GM23338 (cell line): ENCODE measurements at regions not wholly inside any gene's neighbourhood (a gene's known extent, or its start where the extent isn't known, plus 50 kb on each side); places are given as distances from the start of the nearest gene placed in this dataset.

Experiments
- ATAC-seq: fragments of 200-7000 bp; cut with Tn5 transposase; 3 replicates; pipeline ENCODE4 v1.9.1; 2020
- DNase-seq: peaks from one replicate; pipeline ENCODE4 v3.0.0-alpha.2; 2015; ENCODE audit warnings: low spot score
- H2AFZ ChIP-seq: fragments of 200-600 bp; sonication (generic); 2 replicates; pipeline ENCODE4 v1.8.0; 2016; ENCODE audit warnings: antibody characterized with exemption, mild to moderate bottlenecking, moderate library complexity
- H3F3A ChIP-seq: fragments of 200-600 bp; sonication (generic); replicated peaks from 2 replicates; pipeline ENCODE4 v1.8.0; 2017; ENCODE audit warnings: antibody characterized with exemption, mixed run types, low read depth
- H3K27ac ChIP-seq: fragments of 200-600 bp; sonication (generic); 2 replicates; pipeline ENCODE4 v1.6.1; 2016; ENCODE audit warnings: low read depth
- H3K27me3 ChIP-seq: fragments of 200-600 bp; sonication (generic); 2 replicates; pipeline ENCODE4 v1.8.0; 2016; ENCODE audit warnings: mild to moderate bottlenecking, mixed run types, moderate library complexity; ENCODE audit not compliant: insufficient read depth
- H3K36me3 ChIP-seq: fragments of 200-600 bp; sonication (generic); 2 replicates; pipeline ENCODE4 v1.8.0; 2016; ENCODE audit warnings: mild to moderate bottlenecking; ENCODE audit not compliant: insufficient read depth
- H3K4me1 ChIP-seq: fragments of 200-600 bp; sonication (generic); 2 replicates; pipeline ENCODE4 v1.8.0; 2016; ENCODE audit warnings: mild to moderate bottlenecking, moderate library complexity; ENCODE audit not compliant: insufficient read depth
- H3K4me2 ChIP-seq: fragments of 200-600 bp; sonication (generic); 2 replicates; pipeline ENCODE4 v1.7.1; 2017; ENCODE audit warnings: mixed run types
- H3K4me3 ChIP-seq: fragments of 200-600 bp; sonication (generic); 2 replicates; pipeline ENCODE4 v1.6.1; 2016; ENCODE audit warnings: mixed run types
- H3K79me2 ChIP-seq: fragments of 200-600 bp; sonication (generic); replicated peaks from 2 replicates; pipeline ENCODE4 v1.8.0; 2017; ENCODE audit warnings: mild to moderate bottlenecking; ENCODE audit not compliant: insufficient read depth
- H3K9me2 ChIP-seq: fragments of 200-600 bp; sonication (generic); 2 replicates; pipeline ENCODE4 v1.8.0; 2017; ENCODE audit not compliant: insufficient read depth
- H4K20me1 ChIP-seq: fragments of 200-600 bp; sonication (generic); replicated peaks from 2 replicates; pipeline ENCODE4 v1.8.0; 2017; ENCODE audit warnings: mild to moderate bottlenecking; ENCODE audit not compliant: insufficient read depth
- H3K27ac Mint-ChIP-seq: 2 replicates; pipeline ENCODE4 v1.8.0; 2020; ENCODE audit warnings: inconsistent platforms, mild to moderate bottlenecking, moderate library complexity, mixed read lengths
- H3K27me3 Mint-ChIP-seq: 3 replicates; pipeline ENCODE4 v1.8.0; 2022; ENCODE audit warnings: low read depth, mild to moderate bottlenecking, moderate library complexity, mixed read lengths, inconsistent platforms; ENCODE audit not compliant: insufficient read depth, poor library complexity
- H3K36me3 Mint-ChIP-seq: 3 replicates; pipeline ENCODE4 v1.8.0; 2021; ENCODE audit warnings: low read depth, mild to moderate bottlenecking, inconsistent platforms, moderate library complexity, mixed read lengths
- H3K4me1 Mint-ChIP-seq: 3 replicates; pipeline ENCODE4 v1.8.0; 2020; ENCODE audit warnings: mild to moderate bottlenecking, inconsistent platforms, mixed read lengths
- H3K4me3 Mint-ChIP-seq: 3 replicates; pipeline ENCODE4 v1.8.0; 2021; ENCODE audit warnings: moderate library complexity, mild to moderate bottlenecking, inconsistent platforms, mixed read lengths
- H3K9me3 Mint-ChIP-seq: 3 replicates; pipeline ENCODE4 v1.8.0; 2020; ENCODE audit warnings: moderate library complexity, mild to moderate bottlenecking, inconsistent platforms, mixed read lengths
- CREB1 ChIP-seq: fragments of 250-450 bp; sonication (Bioruptor Pico); IDR thresholded peaks from 2 replicates; pipeline ENCODE4 v1.5.0; 2020; ENCODE audit warnings: low read depth, mild to moderate bottlenecking, moderate library complexity
- EZH2 ChIP-seq: fragments of 200-600 bp; sonication (generic); IDR thresholded peaks from one replicate; pipeline ENCODE4 v1.8.0; 2017; ENCODE audit warnings: antibody characterized with exemption, mild to moderate bottlenecking, low read depth; ENCODE audit not compliant: unreplicated experiment
- EZH2phosphoT487 ChIP-seq: fragments of 200-600 bp; sonication (generic); IDR thresholded peaks from one replicate; pipeline ENCODE4 v1.8.1; 2018; ENCODE audit warnings: antibody characterized with exemption; ENCODE audit not compliant: unreplicated experiment
- JUNB ChIP-seq: IDR thresholded peaks from one replicate; pipeline ENCODE4 v1.6.1; 2016; ENCODE audit warnings: antibody characterized with exemption; ENCODE audit not compliant: unreplicated experiment
- POLR2AphosphoS5 ChIP-seq: IDR thresholded peaks from 2 replicates; pipeline ENCODE4 v1.6.1; 2016; ENCODE audit warnings: antibody characterized with exemption, low read depth
- STAT1 ChIP-seq: IDR thresholded peaks from one replicate; pipeline ENCODE4 v1.6.1; 2016; ENCODE audit warnings: antibody characterized with exemption; ENCODE audit not compliant: unreplicated experiment
- ZNF114 ChIP-seq: fragments of 250-450 bp; sonication (Bioruptor Pico); IDR thresholded peaks from 2 replicates; pipeline ENCODE4 v1.5.0; 2020; ENCODE audit warnings: mild to moderate bottlenecking, moderate library complexity
- TF ChIP-seq, protein P1 (sequence below): fragments of 250-450 bp; sonication (Bioruptor Pico); IDR thresholded peaks from 2 replicates; pipeline ENCODE4 v1.5.0; 2020; ENCODE audit warnings: mild to moderate bottlenecking, moderate library complexity
- TF ChIP-seq, protein P2 (sequence below): IDR thresholded peaks from 2 replicates; pipeline ENCODE4 v1.6.1; 2016; ENCODE audit warnings: antibody characterized with exemption

DNA sequence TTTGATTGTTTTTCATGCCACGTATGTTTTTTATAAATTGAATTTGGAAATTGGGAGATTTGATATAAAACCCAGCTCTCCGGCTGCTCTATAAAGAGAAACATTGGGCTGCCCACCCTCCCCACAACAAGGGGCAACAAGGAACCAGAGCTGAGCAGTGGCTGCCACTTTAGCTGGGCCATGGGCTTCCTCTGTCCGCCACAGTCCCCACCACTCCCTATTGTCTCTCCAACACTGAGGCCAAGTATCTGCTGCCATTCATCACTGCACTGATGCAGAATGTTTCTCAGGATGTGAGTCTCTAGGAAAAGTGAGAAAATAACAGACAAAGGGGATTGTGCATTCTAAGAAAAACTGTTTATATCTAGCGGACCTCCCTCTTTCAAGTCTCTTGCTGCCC is 106.8 kb downstream of the LITAF start:
- Mint-ChIP-seq H3K27me3 (peaks cover 14% of the 10 kb centered on the region), H3K27ac (no peak overlapping the region), H3K4me1 (no peaks in the 10 kb centered on the region), H3K9me3 (peaks cover 40% of the 10 kb centered on the region), H3K4me3 (no peak overlapping the region), H3K36me3 (peaks cover 21% of the 10 kb centered on the region)
- Histone ChIP-seq H3K36me3 (no peaks in the 10 kb centered on the region), H3K4me2 (no peak overlapping the region), H3F3A (no peaks in the 10 kb centered on the region), H3K27me3 (no peaks in the 10 kb centered on the region), H3K9me2 (no peaks in the 10 kb centered on the region), H3K27ac (no peak overlapping the region), H3K79me2 (no peaks in the 10 kb centered on the region), H3K4me1 (no peaks in the 10 kb centered on the region), H3K4me3 (no peak overlapping the region), H2AFZ (no peak overlapping the region), H4K20me1 (no peaks in the 10 kb centered on the region)
- ATAC-seq (no peak), DNase-seq (no peak)
- TF ChIP-seq, protein P1, sequence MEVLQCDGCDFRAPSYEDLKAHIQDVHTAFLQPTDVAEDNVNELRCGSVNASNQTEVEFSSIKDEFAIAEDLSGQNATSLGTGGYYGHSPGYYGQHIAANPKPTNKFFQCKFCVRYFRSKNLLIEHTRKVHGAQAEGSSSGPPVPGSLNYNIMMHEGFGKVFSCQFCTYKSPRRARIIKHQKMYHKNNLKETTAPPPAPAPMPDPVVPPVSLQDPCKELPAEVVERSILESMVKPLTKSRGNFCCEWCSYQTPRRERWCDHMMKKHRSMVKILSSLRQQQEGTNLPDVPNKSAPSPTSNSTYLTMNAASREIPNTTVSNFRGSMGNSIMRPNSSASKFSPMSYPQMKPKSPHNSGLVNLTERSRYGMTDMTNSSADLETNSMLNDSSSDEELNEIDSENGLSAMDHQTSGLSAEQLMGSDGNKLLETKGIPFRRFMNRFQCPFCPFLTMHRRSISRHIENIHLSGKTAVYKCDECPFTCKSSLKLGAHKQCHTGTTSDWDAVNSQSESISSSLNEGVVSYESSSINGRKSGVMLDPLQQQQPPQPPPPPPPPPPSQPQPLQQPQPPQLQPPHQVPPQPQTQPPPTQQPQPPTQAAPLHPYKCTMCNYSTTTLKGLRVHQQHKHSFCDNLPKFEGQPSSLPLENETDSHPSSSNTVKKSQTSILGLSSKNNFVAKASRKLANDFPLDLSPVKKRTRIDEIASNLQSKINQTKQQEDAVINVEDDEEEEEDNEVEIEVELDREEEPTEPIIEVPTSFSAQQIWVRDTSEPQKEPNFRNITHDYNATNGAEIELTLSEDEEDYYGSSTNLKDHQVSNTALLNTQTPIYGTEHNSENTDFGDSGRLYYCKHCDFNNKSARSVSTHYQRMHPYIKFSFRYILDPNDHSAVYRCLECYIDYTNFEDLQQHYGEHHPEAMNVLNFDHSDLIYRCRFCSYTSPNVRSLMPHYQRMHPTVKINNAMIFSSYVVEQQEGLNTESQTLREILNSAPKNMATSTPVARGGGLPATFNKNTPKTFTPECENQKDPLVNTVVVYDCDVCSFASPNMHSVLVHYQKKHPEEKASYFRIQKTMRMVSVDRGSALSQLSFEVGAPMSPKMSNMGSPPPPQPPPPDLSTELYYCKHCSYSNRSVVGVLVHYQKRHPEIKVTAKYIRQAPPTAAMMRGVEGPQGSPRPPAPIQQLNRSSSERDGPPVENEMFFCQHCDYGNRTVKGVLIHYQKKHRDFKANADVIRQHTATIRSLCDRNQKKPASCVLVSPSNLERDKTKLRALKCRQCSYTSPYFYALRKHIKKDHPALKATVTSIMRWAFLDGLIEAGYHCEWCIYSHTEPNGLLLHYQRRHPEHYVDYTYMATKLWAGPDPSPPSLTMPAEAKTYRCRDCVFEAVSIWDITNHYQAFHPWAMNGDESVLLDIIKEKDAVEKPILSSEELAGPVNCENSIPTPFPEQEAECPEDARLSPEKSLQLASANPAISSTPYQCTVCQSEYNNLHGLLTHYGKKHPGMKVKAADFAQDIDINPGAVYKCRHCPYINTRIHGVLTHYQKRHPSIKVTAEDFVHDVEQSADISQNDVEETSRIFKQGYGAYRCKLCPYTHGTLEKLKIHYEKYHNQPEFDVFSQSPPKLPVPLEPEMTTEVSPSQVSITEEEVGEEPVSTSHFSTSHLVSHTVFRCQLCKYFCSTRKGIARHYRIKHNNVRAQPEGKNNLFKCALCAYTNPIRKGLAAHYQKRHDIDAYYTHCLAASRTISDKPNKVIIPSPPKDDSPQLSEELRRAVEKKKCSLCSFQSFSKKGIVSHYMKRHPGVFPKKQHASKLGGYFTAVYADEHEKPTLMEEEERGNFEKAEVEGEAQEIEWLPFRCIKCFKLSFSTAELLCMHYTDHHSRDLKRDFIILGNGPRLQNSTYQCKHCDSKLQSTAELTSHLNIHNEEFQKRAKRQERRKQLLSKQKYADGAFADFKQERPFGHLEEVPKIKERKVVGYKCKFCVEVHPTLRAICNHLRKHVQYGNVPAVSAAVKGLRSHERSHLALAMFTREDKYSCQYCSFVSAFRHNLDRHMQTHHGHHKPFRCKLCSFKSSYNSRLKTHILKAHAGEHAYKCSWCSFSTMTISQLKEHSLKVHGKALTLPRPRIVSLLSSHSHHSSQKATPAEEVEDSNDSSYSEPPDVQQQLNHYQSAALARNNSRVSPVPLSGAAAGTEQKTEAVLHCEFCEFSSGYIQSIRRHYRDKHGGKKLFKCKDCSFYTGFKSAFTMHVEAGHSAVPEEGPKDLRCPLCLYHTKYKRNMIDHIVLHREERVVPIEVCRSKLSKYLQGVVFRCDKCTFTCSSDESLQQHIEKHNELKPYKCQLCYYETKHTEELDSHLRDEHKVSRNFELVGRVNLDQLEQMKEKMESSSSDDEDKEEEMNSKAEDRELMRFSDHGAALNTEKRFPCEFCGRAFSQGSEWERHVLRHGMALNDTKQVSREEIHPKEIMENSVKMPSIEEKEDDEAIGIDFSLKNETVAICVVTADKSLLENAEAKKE (CRISPR knock-in tag), result no peak
- no peak for TF ChIP-seq STAT1
- TF ChIP-seq CREB1, result no peak
- TF ChIP-seq, protein P2, sequence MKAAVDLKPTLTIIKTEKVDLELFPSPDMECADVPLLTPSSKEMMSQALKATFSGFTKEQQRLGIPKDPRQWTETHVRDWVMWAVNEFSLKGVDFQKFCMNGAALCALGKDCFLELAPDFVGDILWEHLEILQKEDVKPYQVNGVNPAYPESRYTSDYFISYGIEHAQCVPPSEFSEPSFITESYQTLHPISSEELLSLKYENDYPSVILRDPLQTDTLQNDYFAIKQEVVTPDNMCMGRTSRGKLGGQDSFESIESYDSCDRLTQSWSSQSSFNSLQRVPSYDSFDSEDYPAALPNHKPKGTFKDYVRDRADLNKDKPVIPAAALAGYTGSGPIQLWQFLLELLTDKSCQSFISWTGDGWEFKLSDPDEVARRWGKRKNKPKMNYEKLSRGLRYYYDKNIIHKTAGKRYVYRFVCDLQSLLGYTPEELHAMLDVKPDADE, result no peak
- no peak for TF ChIP-seq JUNB
- no peak for TF ChIP-seq ZNF114 (CRISPR knock-in tag)
- TF ChIP-seq POLR2AphosphoS5, result no peak
- no peak for TF ChIP-seq EZH2
- TF ChIP-seq EZH2phosphoT487, result no peak
